ENCODE measurements at regions not wholly inside any gene's neighbourhood (a gene's known extent, or its start where the extent isn't known, plus 50 kb on each side); places are given as distances from the start of the nearest gene placed in this dataset.

DNA sequence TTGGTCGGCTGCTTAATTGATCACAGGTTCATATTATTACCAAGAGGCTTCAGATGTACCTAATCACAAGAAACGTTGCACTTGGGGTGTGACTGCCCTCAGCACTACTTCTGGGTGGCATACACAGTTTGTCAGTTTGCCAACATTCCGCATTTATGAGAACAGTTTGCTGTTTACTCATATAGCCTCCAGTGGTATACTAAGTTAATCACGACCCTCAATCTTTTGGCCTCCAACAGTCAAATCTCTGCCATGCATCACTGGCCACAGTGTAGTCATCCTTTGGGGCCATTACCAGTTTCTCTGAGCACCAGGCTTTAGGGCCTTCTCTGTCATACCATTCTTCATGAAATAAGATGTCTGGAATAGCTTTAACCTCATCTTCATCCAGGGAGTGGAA lies 62.8 kb upstream of the BCL9 start:
- H3K27ac ChIP-seq, result no peak overlapping the region

DNA sequence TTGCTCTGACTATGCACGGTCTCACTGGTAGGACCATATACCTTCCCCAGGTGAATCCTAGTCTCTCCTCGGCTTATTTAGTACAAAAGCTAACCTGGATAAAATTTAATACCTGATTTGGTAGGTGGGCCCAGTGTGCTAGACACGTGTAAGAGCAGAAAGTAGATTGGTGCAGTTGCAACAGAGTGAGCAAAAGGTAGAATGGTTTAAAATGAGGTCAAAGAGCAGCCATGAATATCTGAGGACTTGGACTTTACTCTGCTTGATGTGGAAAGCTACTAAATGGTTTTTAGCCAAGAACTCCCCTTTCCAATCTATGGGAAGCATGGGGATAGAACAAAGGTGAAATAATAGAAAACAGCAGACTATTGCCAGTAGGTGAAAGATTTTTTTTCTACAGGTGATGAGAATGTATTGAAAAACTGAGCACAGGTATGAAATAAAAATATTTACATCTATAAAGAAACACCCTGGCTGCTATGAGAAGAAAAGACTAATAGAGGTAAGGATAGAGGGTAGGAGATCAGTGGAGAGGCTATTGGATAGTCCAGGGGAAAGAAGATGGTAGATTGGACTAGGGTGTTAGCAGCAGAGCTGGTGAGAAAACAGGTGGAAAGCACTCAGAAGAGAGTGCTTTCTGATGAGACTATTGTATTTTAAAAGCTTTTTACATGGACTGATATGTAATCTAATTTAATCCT lies 61.3 kb upstream of the BCL9 start:
- no peak overlapping the region for H3K27ac ChIP-seq
- TF ChIP-seq ZFX (IDR thresholded peaks at IDR 0.05; ENCODE audit: borderline replicate concordance), result no peak
- TF ChIP-seq, protein P1, sequence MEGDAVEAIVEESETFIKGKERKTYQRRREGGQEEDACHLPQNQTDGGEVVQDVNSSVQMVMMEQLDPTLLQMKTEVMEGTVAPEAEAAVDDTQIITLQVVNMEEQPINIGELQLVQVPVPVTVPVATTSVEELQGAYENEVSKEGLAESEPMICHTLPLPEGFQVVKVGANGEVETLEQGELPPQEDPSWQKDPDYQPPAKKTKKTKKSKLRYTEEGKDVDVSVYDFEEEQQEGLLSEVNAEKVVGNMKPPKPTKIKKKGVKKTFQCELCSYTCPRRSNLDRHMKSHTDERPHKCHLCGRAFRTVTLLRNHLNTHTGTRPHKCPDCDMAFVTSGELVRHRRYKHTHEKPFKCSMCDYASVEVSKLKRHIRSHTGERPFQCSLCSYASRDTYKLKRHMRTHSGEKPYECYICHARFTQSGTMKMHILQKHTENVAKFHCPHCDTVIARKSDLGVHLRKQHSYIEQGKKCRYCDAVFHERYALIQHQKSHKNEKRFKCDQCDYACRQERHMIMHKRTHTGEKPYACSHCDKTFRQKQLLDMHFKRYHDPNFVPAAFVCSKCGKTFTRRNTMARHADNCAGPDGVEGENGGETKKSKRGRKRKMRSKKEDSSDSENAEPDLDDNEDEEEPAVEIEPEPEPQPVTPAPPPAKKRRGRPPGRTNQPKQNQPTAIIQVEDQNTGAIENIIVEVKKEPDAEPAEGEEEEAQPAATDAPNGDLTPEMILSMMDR (IDR thresholded peaks at IDR 0.05), result no peak

More for the DNA sequence above, 62.8 kb upstream of the BCL9 start:
- TF ChIP-seq, protein P1 (IDR thresholded peaks at IDR 0.05), result no peak
- no peak for TF ChIP-seq ZFX (IDR thresholded peaks at IDR 0.05; ENCODE audit: borderline replicate concordance)

DNA sequence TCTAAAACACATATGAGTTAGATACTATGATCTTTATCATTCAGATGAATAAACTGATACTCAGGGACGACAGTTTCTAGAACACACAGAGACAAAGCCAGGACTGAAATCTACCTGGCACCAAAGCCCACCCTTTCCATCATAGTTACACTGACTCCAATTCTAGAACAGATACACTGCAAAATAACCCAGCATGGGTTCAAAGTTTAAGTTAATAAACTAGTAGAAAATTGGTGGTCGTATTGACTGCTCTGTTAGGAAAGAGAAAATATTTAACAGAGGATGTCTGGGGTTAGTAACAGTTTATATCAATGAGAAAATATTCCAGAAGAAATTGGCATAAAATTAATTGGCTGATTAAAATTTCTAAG lies 60.8 kb upstream of the BCL9 start:
- no peak for TF ChIP-seq ZFX (IDR thresholded peaks at IDR 0.05; ENCODE audit: borderline replicate concordance)
- TF ChIP-seq, protein P1 (IDR thresholded peaks at IDR 0.05), result no peak

DNA sequence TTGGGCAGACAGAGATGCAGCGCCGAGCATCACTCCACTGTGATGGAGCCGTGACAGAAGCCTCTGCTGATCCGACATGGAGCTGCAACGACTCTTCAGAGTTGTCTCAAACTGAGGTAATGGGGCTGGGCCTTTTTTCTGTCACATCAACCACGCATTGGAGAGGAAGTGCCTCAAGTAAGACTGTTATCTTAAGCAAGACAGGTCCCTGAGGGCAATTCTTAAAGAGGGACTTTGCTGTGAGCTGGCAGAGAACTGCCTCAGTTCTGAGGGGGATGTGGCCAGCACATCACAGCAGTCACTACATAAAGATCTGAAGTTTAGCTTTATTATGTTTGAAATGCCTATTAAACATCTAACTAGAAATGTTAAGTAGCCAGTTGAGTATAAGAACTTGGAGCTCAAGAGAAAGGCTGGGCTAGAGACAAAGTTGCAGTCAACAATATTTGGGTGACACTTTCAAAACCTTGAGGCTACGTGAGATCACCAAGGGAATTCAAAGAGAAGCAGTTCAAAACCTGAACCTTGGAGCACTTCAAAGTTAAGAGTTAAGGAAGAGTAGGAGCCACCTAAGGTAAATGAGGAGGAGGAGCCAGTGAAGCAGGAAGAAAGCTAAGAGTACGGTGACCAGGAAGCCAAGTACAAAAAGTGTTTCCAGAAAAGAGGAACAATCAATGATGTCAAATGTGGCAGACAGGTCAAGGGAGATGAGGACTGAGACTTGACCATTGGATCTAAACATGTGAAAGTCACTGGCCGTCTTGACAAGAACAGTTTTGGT lies 54.2 kb upstream of the BCL9 start:
- TF ChIP-seq, protein P1 (IDR thresholded peaks at IDR 0.05), result no peak
- no peak for TF ChIP-seq ZFX (IDR thresholded peaks at IDR 0.05; ENCODE audit: borderline replicate concordance)
- H3K27ac ChIP-seq, result no peak overlapping the region

More for the DNA sequence above, 60.8 kb upstream of the BCL9 start:
- H3K27ac ChIP-seq, result no peak overlapping the region

DNA sequence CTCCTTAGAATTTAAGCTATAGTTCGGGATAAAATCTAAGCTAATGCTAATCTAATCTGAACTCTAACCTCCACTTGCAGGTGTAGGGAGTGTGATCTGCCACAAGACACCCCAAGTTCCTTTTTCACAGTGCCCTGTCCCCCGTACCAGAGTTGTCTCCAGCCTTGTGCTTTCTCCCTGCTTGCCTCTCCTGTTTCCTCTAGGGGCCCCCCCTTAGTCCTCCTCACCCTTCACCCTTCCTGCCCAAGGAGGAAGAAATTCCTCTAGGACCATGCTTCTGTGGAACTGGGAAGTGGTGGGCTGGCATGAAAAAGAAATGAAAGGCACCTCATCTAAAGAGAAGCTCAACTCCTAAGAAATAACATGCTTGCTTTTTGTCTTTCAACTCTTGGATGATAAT lies 50.2 kb upstream of the BCL9 start:
- TF ChIP-seq, protein P1 (IDR thresholded peaks at IDR 0.05), result no peak
- no peak for TF ChIP-seq ZFX (IDR thresholded peaks at IDR 0.05; ENCODE audit: borderline replicate concordance)
- H3K27ac ChIP-seq, result no peak overlapping the region
